K562 (cell line): ENCODE measurements at regions not wholly inside any gene's neighbourhood (a gene's known extent, or its start where the extent isn't known, plus 50 kb on each side); places are given as distances from the start of the nearest gene placed in this dataset.
A peak's percentile ranks its signal among the peaks of the same experiment; 100 is the strongest.

Experiments
- ARID1B ChIP-seq: fragments of 450-650 bp; IDR thresholded peaks from 2 replicates; pipeline ENCODE4 v1.6.1; 2016; ENCODE audit warnings: antibody characterized with exemption, mild to moderate bottlenecking, inconsistent platforms
- DIDO1 ChIP-seq: fragments of 450-650 bp; IDR thresholded peaks from 2 replicates; pipeline ENCODE4 v1.6.1; 2016; ENCODE audit warnings: low read depth, missing biosample characterization, missing genetic modification characterization
- EWSR1 ChIP-seq: fragments of 450-650 bp; IDR thresholded peaks from 2 replicates; pipeline ENCODE4 v1.6.1; 2018; ENCODE audit warnings: borderline replicate concordance, mild to moderate bottlenecking, low read depth, moderate library complexity; ENCODE audit not compliant: partially characterized antibody
- FOXP1 ChIP-seq: sonication (generic); formaldehyde crosslinking; IDR thresholded peaks from 2 replicates; pipeline ENCODE4 v1.8.0; 2022; ENCODE audit warnings: mild to moderate bottlenecking, missing genetic modification reagents
- HNRNPLL ChIP-seq: fragments of 200-400 bp; formaldehyde crosslinking; IDR thresholded peaks from 2 replicates; pipeline ENCODE4 v1.6.1; 2017; ENCODE audit warnings: low read length, low read depth, mild to moderate bottlenecking; ENCODE audit not compliant: poor library complexity, severe bottlenecking
- PHF21A ChIP-seq: fragments of 450-650 bp; IDR thresholded peaks from 2 replicates; pipeline ENCODE4 v1.6.1; 2017; ENCODE audit warnings: low read depth, borderline replicate concordance
- PML ChIP-seq: IDR thresholded peaks from 2 replicates; pipeline ENCODE4 v1.6.1; 2012; ENCODE audit warnings: low read length, inconsistent platforms
- RAD51 ChIP-seq: fragments of 450-650 bp; IDR thresholded peaks from 2 replicates; pipeline ENCODE4 v1.7.1; 2016; ENCODE audit warnings: low read depth, mild to moderate bottlenecking, borderline replicate concordance
- SIX5 ChIP-seq, 2 experiments: IDR thresholded peaks; 2 replicates each; pipeline ENCODE4 v1.6.1; 2011; ENCODE audit warnings: low read length in 2 of 2, borderline replicate concordance in 1 of 2, low read depth in 1 of 2, mild to moderate bottlenecking in 1 of 2, moderate library complexity in 1 of 2; ENCODE audit not compliant: insufficient read depth in 1 of 2
- U2AF2 ChIP-seq: fragments of 200-400 bp; formaldehyde crosslinking; optimal IDR thresholded peaks from 2 replicates; pipeline ENCODE3; 2017; ENCODE audit warnings: low read depth, mild to moderate bottlenecking, low read length
- ZNF444 ChIP-seq: fragments of 250-450 bp; sonication (Bioruptor Pico); IDR thresholded peaks from 2 replicates; pipeline ENCODE4 v1.4.0; 2020; ENCODE audit warnings: mild to moderate bottlenecking, moderate library complexity
- TF ChIP-seq, protein P1 (sequence below): fragments of 250-450 bp; sonication (Bioruptor Pico); IDR thresholded peaks from 2 replicates; pipeline ENCODE4 v1.8.0; 2021; ENCODE audit warnings: moderate library complexity, mild to moderate bottlenecking, inconsistent platforms
- TF ChIP-seq, protein P2 (sequence below): fragments of 250-450 bp; sonication (Bioruptor Pico); IDR thresholded peaks from 2 replicates; pipeline ENCODE4 v1.4.0; 2020; ENCODE audit warnings: mild to moderate bottlenecking
- TF ChIP-seq, protein P3 (sequence below): fragments of 250-450 bp; sonication (Bioruptor Pico); IDR thresholded peaks from 2 replicates; pipeline ENCODE4 v1.4.0; 2020; ENCODE audit warnings: mild to moderate bottlenecking, moderate library complexity, borderline replicate concordance

DNA sequence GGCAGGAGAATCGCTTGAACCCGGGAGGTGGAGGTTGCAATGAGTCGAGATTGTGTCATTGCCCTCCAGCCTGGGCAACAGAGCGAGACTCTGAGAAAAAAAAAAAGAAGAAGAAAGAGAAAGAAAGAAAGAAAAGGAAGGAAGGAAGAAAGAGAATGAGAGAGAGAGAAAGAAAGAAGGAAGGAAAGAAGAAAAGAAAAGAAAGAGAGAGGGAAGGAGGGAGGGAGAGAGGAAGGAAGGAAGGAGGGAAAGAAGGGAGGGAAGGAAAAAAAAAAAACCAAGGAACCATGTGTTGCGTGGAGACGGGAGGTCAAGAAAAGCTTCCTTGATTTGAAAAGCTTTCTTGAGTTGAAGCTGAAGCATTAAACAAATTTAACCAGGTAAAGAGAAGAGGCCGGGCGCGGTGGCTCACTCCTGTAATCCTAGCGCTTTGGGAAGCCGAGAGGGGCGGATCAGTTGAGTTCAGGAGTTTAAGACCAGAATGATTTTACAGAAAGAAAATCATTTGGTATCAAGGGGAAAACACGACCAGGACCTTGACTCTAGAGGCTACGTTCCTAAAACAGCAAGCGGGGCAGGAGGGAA is 90.5 kb upstream of the PRSS16 start (continued):
- TF ChIP-seq PHF21A, result no peak
- TF ChIP-seq EWSR1, result no peak
- no peak for TF ChIP-seq U2AF2
- TF ChIP-seq, protein P1, sequence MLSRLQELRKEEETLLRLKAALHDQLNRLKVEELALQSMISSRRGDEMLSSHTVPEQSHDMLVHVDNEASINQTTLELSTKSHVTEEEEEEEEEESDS (CRISPR knock-in tag), result no peak
- TF ChIP-seq ARID1B, result peak; percentile 36; the same call in 1 of the 2 replicates
- TF ChIP-seq, protein P2, sequence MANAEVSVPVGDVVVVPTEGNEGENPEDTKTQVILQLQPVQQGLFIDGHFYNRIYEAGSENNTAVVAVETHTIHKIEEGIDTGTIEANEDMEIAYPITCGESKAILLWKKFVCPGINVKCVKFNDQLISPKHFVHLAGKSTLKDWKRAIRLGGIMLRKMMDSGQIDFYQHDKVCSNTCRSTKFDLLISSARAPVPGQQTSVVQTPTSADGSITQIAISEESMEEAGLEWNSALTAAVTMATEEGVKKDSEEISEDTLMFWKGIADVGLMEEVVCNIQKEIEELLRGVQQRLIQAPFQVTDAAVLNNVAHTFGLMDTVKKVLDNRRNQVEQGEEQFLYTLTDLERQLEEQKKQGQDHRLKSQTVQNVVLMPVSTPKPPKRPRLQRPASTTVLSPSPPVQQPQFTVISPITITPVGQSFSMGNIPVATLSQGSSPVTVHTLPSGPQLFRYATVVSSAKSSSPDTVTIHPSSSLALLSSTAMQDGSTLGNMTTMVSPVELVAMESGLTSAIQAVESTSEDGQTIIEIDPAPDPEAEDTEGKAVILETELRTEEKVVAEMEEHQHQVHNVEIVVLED, result no peak
- no peak for TF ChIP-seq ZNF444
- no peak for TF ChIP-seq FOXP1
- TF ChIP-seq SIX5 (IDR thresholded peaks at IDR 0.05; ENCODE audit: borderline replicate concordance in 1 of 2, insufficient read depth in 1 of 2, low read depth in 1 of 2, low read length in 2 of 2), result no peak
- TF ChIP-seq, protein P3, sequence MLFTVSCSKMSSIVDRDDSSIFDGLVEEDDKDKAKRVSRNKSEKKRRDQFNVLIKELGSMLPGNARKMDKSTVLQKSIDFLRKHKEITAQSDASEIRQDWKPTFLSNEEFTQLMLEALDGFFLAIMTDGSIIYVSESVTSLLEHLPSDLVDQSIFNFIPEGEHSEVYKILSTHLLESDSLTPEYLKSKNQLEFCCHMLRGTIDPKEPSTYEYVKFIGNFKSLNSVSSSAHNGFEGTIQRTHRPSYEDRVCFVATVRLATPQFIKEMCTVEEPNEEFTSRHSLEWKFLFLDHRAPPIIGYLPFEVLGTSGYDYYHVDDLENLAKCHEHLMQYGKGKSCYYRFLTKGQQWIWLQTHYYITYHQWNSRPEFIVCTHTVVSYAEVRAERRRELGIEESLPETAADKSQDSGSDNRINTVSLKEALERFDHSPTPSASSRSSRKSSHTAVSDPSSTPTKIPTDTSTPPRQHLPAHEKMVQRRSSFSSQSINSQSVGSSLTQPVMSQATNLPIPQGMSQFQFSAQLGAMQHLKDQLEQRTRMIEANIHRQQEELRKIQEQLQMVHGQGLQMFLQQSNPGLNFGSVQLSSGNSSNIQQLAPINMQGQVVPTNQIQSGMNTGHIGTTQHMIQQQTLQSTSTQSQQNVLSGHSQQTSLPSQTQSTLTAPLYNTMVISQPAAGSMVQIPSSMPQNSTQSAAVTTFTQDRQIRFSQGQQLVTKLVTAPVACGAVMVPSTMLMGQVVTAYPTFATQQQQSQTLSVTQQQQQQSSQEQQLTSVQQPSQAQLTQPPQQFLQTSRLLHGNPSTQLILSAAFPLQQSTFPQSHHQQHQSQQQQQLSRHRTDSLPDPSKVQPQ (CRISPR knock-in tag), result no peak
- no peak for TF ChIP-seq PML
- no peak for TF ChIP-seq RAD51
- TF ChIP-seq HNRNPLL, result no peak
- TF ChIP-seq DIDO1 (tag), result no peak
